ENCODE measurements at regions not wholly inside any gene's neighbourhood (a gene's known extent, or its start where the extent isn't known, plus 50 kb on each side); places are given as distances from the start of the nearest gene placed in this dataset.

- no peak for DNase-seq
- Histone ChIP-seq H3K27ac (no peak overlapping the region), H3K36me3 (no peaks in the 10 kb centered on the region), H3K9ac (ENCODE audit: low read depth in 2 of 2, low read length in 2 of 2) (peak overlapping the region in 1 of 2 donors; percentile 14), H3K9me3 (no peaks in the 10 kb centered on the region), H3K4me3 (no peak overlapping the region), H3K4me1 (no peaks in the 10 kb centered on the region), H3K27me3 (no peaks in the 10 kb centered on the region)
- intact Hi-C loops (cut with DNase I) = no loop called here
- TF ChIP-seq CTCF (IDR thresholded peaks at IDR 0.05) = no peak
Observed at GRCh38 chr18:10009321-10010144, 95.7 kb downstream of the VAPA start.

- intact Hi-C loops (cut with DNase I) = no loop called here
- TF ChIP-seq CTCF (IDR thresholded peaks at IDR 0.05) = no peak
- Histone ChIP-seq H3K27me3 (no peaks in the 10 kb centered on the region), H3K4me3 (no peak overlapping the region), H3K36me3 (no peaks in the 10 kb centered on the region), H3K4me1 (no peaks in the 10 kb centered on the region), H3K27ac (no peak overlapping the region), H3K9me3 (no peaks in the 10 kb centered on the region), H3K9ac (ENCODE audit: low read depth in 2 of 2, low read length in 2 of 2) (no peak overlapping the region)
- DNase-seq = peak; percentile 45
Observed at GRCh38 chr18:10010611-10011015, 96.8 kb downstream of the VAPA start.

GRCh38 chr18:10011061-10011460 lies 97.2 kb downstream of the VAPA start:
- Histone ChIP-seq H3K4me1 (no peaks in the 10 kb centered on the region), H3K4me3 (no peak overlapping the region), H3K9ac (ENCODE audit: low read depth in 2 of 2, low read length in 2 of 2) (no peak overlapping the region), H3K9me3 (no peaks in the 10 kb centered on the region), H3K27me3 (no peaks in the 10 kb centered on the region), H3K36me3 (no peaks in the 10 kb centered on the region), H3K27ac (no peak overlapping the region)
- DNase-seq = no peak
- no peak for TF ChIP-seq CTCF (IDR thresholded peaks at IDR 0.05)
- intact Hi-C loops (cut with DNase I) = no loop called here

GRCh38 chr18:10011751-10012150 lies 97.9 kb downstream of the VAPA start:
- Histone ChIP-seq H3K4me1 (no peaks in the 10 kb centered on the region), H3K36me3 (no peaks in the 10 kb centered on the region), H3K27ac (no peak overlapping the region), H3K9me3 (no peaks in the 10 kb centered on the region), H3K4me3 (no peak overlapping the region), H3K27me3 (no peaks in the 10 kb centered on the region), H3K9ac (ENCODE audit: low read depth in 2 of 2, low read length in 2 of 2) (no peak overlapping the region)
- no peak for TF ChIP-seq CTCF (IDR thresholded peaks at IDR 0.05)
- no peak for DNase-seq
- intact Hi-C loops (cut with DNase I) = no loop called here

GRCh38 chr18:10012526-10012925 lies 98.7 kb downstream of the VAPA start:
- Histone ChIP-seq H3K27me3 (no peaks in the 10 kb centered on the region), H3K27ac (no peak overlapping the region), H3K9me3 (no peaks in the 10 kb centered on the region), H3K4me1 (no peaks in the 10 kb centered on the region), H3K36me3 (no peaks in the 10 kb centered on the region), H3K4me3 (no peak overlapping the region), H3K9ac (ENCODE audit: low read depth in 2 of 2, low read length in 2 of 2) (no peak overlapping the region)
- no peak for DNase-seq
- no peak for TF ChIP-seq CTCF (IDR thresholded peaks at IDR 0.05)
- intact Hi-C loops (cut with DNase I) = no loop called here

All from colonic mucosa (tissue), 4 donors.